Keratinocyte (primary cell): ENCODE measurements at regions not wholly inside any gene's neighbourhood (a gene's known extent, or its start where the extent isn't known, plus 50 kb on each side); places are given as distances from the start of the nearest gene placed in this dataset.

Source experiments
- EZH2 ChIP-seq: IDR thresholded peaks from one replicate; pipeline ENCODE4 v1.6.1; 2012; ENCODE audit warnings: inconsistent platforms, mild to moderate bottlenecking, low read length, moderate library complexity
- TF ChIP-seq, protein P1 (sequence below), 3 experiments: IDR thresholded peaks in 1 of 3; conservative IDR thresholded peaks in 1 of 3; optimal IDR thresholded peaks in 1 of 3; 2 replicates in 2 of 3; 3 replicates in 1 of 3; pipeline versions ENCODE3 to v1.5.1; 2011; ENCODE audit warnings: low read length in 3 of 3, mild to moderate bottlenecking in 3 of 3, moderate library complexity in 2 of 3, control low read depth in 1 of 3, inconsistent platforms in 1 of 3; ENCODE audit not compliant: insufficient read depth in 2 of 3; ENCODE audit errors: extremely low read depth in 1 of 3

DNA sequence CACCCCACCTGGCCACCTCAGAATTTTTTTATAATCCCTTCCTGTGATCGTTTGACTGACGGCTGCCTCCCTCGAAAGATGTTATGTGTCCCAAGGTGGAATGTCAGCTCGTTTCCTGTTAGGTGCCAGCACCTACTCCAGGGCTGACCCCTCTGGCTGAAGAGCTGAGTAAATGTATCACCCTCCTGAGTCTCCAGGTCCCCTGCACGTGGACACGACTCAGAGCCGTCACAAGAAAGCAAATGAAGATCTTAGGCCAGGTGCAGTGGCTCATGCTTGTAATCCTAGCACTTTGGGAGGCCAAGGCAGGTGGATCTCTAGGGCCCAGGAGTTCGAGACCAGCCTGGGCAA lies 273.2 kb downstream of the C16orf95 start:
- TF ChIP-seq, protein P1, sequence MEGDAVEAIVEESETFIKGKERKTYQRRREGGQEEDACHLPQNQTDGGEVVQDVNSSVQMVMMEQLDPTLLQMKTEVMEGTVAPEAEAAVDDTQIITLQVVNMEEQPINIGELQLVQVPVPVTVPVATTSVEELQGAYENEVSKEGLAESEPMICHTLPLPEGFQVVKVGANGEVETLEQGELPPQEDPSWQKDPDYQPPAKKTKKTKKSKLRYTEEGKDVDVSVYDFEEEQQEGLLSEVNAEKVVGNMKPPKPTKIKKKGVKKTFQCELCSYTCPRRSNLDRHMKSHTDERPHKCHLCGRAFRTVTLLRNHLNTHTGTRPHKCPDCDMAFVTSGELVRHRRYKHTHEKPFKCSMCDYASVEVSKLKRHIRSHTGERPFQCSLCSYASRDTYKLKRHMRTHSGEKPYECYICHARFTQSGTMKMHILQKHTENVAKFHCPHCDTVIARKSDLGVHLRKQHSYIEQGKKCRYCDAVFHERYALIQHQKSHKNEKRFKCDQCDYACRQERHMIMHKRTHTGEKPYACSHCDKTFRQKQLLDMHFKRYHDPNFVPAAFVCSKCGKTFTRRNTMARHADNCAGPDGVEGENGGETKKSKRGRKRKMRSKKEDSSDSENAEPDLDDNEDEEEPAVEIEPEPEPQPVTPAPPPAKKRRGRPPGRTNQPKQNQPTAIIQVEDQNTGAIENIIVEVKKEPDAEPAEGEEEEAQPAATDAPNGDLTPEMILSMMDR (optimal IDR thresholded peaks at IDR 0.05 in 1 of 3, IDR thresholded peaks at IDR 0.05 in 1 of 3, conservative IDR thresholded peaks at IDR 0.05 in 1 of 3; ENCODE audit: extremely low read depth in 1 of 3, insufficient read depth in 2 of 3, low read length in 3 of 3) = no peak
- no peak for TF ChIP-seq EZH2
